Vagina (tissue), 2 donors: ENCODE measurements at regions not wholly inside any gene's neighbourhood (a gene's known extent, or its start where the extent isn't known, plus 50 kb on each side); places are given as distances from the start of the nearest gene placed in this dataset.

Experiments used
- CTCF ChIP-seq, 3 experiments: fragments of 450-650 bp in 2 of 3; fragments of 200-600 bp in 1 of 3; sonication (generic) in 1 of 3; IDR thresholded peaks; one replicate each; pipeline ENCODE4 v1.5.1; 2017 to 2019; ENCODE audit warnings: antibody characterized with exemption in 3 of 3, mild to moderate bottlenecking in 2 of 3, moderate library complexity in 2 of 3
- POLR2A ChIP-seq, 2 donors: fragments of 450-650 bp; IDR thresholded peaks; one replicate each; pipeline ENCODE4 v1.6.1; 2017; ENCODE audit warnings: antibody characterized with exemption in 2 of 2, mild to moderate bottlenecking in 2 of 2, moderate library complexity in 2 of 2
- POLR2AphosphoS5 ChIP-seq, 2 donors: sonication (generic); formaldehyde crosslinking; IDR thresholded peaks; one replicate each; pipeline ENCODE4 v1.9.0; 2017; ENCODE audit warnings: antibody characterized with exemption in 2 of 2, mild to moderate bottlenecking in 2 of 2, low read depth in 1 of 2; ENCODE audit not compliant: insufficient read depth in 1 of 2

GRCh38 chr6:141484711-141485110, 648.0 kb upstream of the GJE1 start:
- TF ChIP-seq CTCF (IDR thresholded peaks at IDR 0.05): no peak
- no peak for TF ChIP-seq POLR2A (IDR thresholded peaks at IDR 0.05)
- no peak for TF ChIP-seq POLR2AphosphoS5 (IDR thresholded peaks at IDR 0.05; ENCODE audit: insufficient read depth in 1 of 2, low read depth in 1 of 2)
